K562 (cell line): ENCODE measurements at regions not wholly inside any gene's neighbourhood (a gene's known extent, or its start where the extent isn't known, plus 50 kb on each side); places are given as distances from the start of the nearest gene placed in this dataset.

ENCODE experiments used
- ATAC-seq: fragments of 200-7000 bp; cut with Tn5 transposase; 3 replicates; pipeline ENCODE4 v1.9.1; 2020; ENCODE audit warnings: moderate library complexity
- BruUV-seq: library from RNA; stranded (reverse); fragments of 400-500 nt; replicated peaks from 2 replicates; lab custom pipeline; 2021; lab: Mats Ljungman, UMichigan
- CTCF ChIA-PET: fragments of 300-600 bp; formaldehyde crosslinking; extraction: SDS; loops from one replicate; lab custom pipeline; 2021; ENCODE audit warnings: low intra/inter-chr PET ratio; lab: Yijun Ruan, JAX
- POLR2A ChIA-PET: fragments of 300-600, 350-650 bp; sonication (Branson Sonifier 250); formaldehyde crosslinking; extraction: SDS; loops from one replicate; lab custom pipeline; 2021; ENCODE audit warnings: antibody characterized with exemption, inconsistent platforms; lab: Yijun Ruan, JAX
- DNase-seq, 4 experiments: peaks; one replicate each; pipeline versions ENCODE4 v3.0.0 to v3.0.0-alpha.2; 2011 to 2018; ENCODE audit warnings: low spot score in 3 of 4, mixed read lengths in 3 of 4; ENCODE audit errors: extremely low read depth in 1 of 4
- FAIRE-seq: peaks from 2 replicates; lab custom pipeline; 2011; peaks lifted over from hg19 to GRCh38; lab: Jason Lieb, UNC
- H2AFZ ChIP-seq: 2 replicates; pipeline ENCODE4 v1.6.0; 2011; ENCODE audit warnings: low read depth, low read length, control low read depth, inconsistent platforms
- H3K27ac ChIP-seq: fragments of 200-600 bp; 3 replicates; pipeline ENCODE4 v1.8.0; 2011; ENCODE audit warnings: low read depth, mild to moderate bottlenecking, control low read depth, inconsistent platforms, low read length, moderate library complexity, mixed read lengths; ENCODE audit errors: extremely low read depth
- H3K27me3 ChIP-seq, 2 experiments: fragments of 300-600 bp in 1 of 2; 2 replicates in 1 of 2; 3 replicates in 1 of 2; pipeline versions ENCODE4 v1.6.0 to v1.8.0; 2011; ENCODE audit warnings: inconsistent platforms in 2 of 2, low read length in 2 of 2, mild to moderate bottlenecking in 1 of 2, mixed read lengths in 1 of 2, moderate library complexity in 1 of 2; ENCODE audit not compliant: control insufficient read depth in 2 of 2, insufficient read depth in 2 of 2
- H3K36me3 ChIP-seq: fragments of 300-600 bp; 3 replicates; pipeline ENCODE4 v1.8.0; 2011; ENCODE audit warnings: mild to moderate bottlenecking, low read length, inconsistent platforms; ENCODE audit not compliant: control insufficient read depth, insufficient read depth
- H3K4me1 ChIP-seq, 2 experiments: fragments of 200-600 bp in 1 of 2; replicated peaks in 1 of 2; 2 replicates in 1 of 2; 3 replicates in 1 of 2; pipeline versions ENCODE4 v1.5.1 to v1.8.0; 2011; ENCODE audit warnings: inconsistent platforms in 2 of 2, low read length in 2 of 2, mild to moderate bottlenecking in 1 of 2, mixed read lengths in 1 of 2, moderate library complexity in 1 of 2; ENCODE audit not compliant: control insufficient read depth in 2 of 2, insufficient read depth in 2 of 2
- H3K4me2 ChIP-seq: 2 replicates; pipeline ENCODE4 v1.6.1; 2011; ENCODE audit warnings: low read length, control low read depth, inconsistent platforms, mixed read lengths; ENCODE audit not compliant: insufficient read depth
- H3K4me3 ChIP-seq: fragments of 200-600 bp; sonication (generic), shearing (Covaris generic); 2 replicates; pipeline ENCODE4 v1.5.1; 2016; ENCODE audit warnings: control low read depth, inconsistent platforms
- H3K79me2 ChIP-seq: fragments of 200-600 bp; 3 replicates; pipeline ENCODE4 v1.8.0; 2011; ENCODE audit warnings: low read length, inconsistent platforms; ENCODE audit not compliant: control insufficient read depth, insufficient read depth
- H3K9ac ChIP-seq, 2 experiments: 2 replicates each; pipeline versions ENCODE4 v1.6.0 to v1.6.1; 2011; ENCODE audit warnings: low read depth in 2 of 2, low read length in 2 of 2, control low read depth in 1 of 2, inconsistent platforms in 1 of 2, mild to moderate bottlenecking in 1 of 2, mixed read lengths in 1 of 2; ENCODE audit not compliant: insufficient read depth in 1 of 2
- H3K9me1 ChIP-seq: one replicate; pipeline ENCODE4 v1.6.0; 2011; ENCODE audit warnings: inconsistent platforms, mild to moderate bottlenecking, low read length, moderate library complexity; ENCODE audit not compliant: control insufficient read depth, insufficient read depth
- H3K9me3 ChIP-seq: replicated peaks from 2 replicates; pipeline ENCODE4 v1.5.1; 2011; ENCODE audit warnings: low read depth, low read length, inconsistent platforms; ENCODE audit not compliant: control insufficient read depth, insufficient read depth
- H4K20me1 ChIP-seq: replicated peaks from 2 replicates; pipeline ENCODE4 v1.6.1; 2011; ENCODE audit warnings: low read length, inconsistent platforms, mixed read lengths; ENCODE audit not compliant: control insufficient read depth, insufficient read depth
- ARNT ChIP-seq, 2 experiments: fragments of 450-650 bp; IDR thresholded peaks; 2 replicates each; pipeline ENCODE4 v1.6.1; 2016; ENCODE audit warnings: mild to moderate bottlenecking in 1 of 2
- CUX1 ChIP-seq: fragments of 200-800 bp; sonication (Bioruptor generic); IDR thresholded peaks from 2 replicates; pipeline ENCODE4 v1.6.1; 2016; ENCODE audit warnings: missing genetic modification characterization, missing compliant biosample characterization
- MTA3 ChIP-seq: fragments of 450-650 bp; formaldehyde crosslinking; IDR thresholded peaks from 2 replicates; pipeline ENCODE4 v1.6.1; 2017; ENCODE audit warnings: mild to moderate bottlenecking, borderline replicate concordance
- NR2C1 ChIP-seq, 2 experiments: fragments of 450-650 bp; IDR thresholded peaks; 2 replicates each; pipeline ENCODE4 v1.6.1; 2017; ENCODE audit warnings: mild to moderate bottlenecking in 2 of 2, antibody characterized with exemption in 1 of 2, inconsistent platforms in 1 of 2, missing compliant biosample characterization in 1 of 2, missing genetic modification characterization in 1 of 2
- SMARCA4 ChIP-seq: fragments of 450-650 bp; IDR thresholded peaks from 2 replicates; pipeline ENCODE4 v1.6.1; 2016
- SMC3 ChIP-seq: conservative IDR thresholded peaks from 2 replicates; pipeline ENCODE4 v1.6.1; 2011; ENCODE audit warnings: low read depth, low read length, improper control_type of control experiment; ENCODE audit not compliant: insufficient read depth
- ZNF133 ChIP-seq: fragments of 250-450 bp; sonication (Bioruptor Pico); IDR thresholded peaks from 2 replicates; pipeline ENCODE4 v1.4.0; 2020; ENCODE audit warnings: mild to moderate bottlenecking
- ZNF318 ChIP-seq, 2 experiments: fragments of 450-650 bp; IDR thresholded peaks; 2 replicates each; pipeline ENCODE4 v1.6.1; 2016; ENCODE audit warnings: mild to moderate bottlenecking in 2 of 2, borderline replicate concordance in 1 of 2, low read depth in 1 of 2, moderate library complexity in 1 of 2
- ZNF436 ChIP-seq: fragments of 250-450, 450-650 bp; sonication (Bioruptor Pico); formaldehyde crosslinking; IDR thresholded peaks from 2 replicates; pipeline ENCODE4 v1.7.0; 2020; ENCODE audit warnings: mild to moderate bottlenecking
- ZNF507 ChIP-seq: conservative IDR thresholded peaks from 2 replicates; pipeline ENCODE4 v1.6.1; 2017; ENCODE audit warnings: missing genetic modification characterization, missing compliant biosample characterization
- WGBS: fragments of 100-300 bp; shearing (Covaris generic); methylation state at CpG from one replicate; pipeline ENCODE4 v1.1.6; 2016; ENCODE audit warnings: low coverage, mixed read lengths; ENCODE audit not compliant: insufficient coverage; ENCODE audit errors: missing lambda C conversion rate; 5-methylcytosine and 5-hydroxymethylcytosine counted together
- in situ Hi-C: fragments of 300-500 bp; cut with MboI; formaldehyde crosslinking; loops from 4 replicates; pipeline ENCODE4 v1.15.0; 2018; ENCODE audit warnings: inconsistent platforms, mixed read lengths
- intact Hi-C: fragments of 100-400 bp; cut with micrococcal nuclease; formaldehyde crosslinking; loops from 2 replicates; pipeline ENCODE4 v1.14.2; 2022

- Histone ChIP-seq H3K9me3 (no peaks in the 10 kb centered on the region), H3K27ac (no peak overlapping the region), H3K4me3 (no peak overlapping the region), H4K20me1 (no peaks in the 10 kb centered on the region), H3K4me1 (no peaks in the 10 kb centered on the region), H3K27me3 (no peaks in the 10 kb centered on the region), H3K9me1 (no peaks in the 10 kb centered on the region), H2AFZ (no peak overlapping the region), H3K4me2 (no peak overlapping the region), H3K79me2 (no peaks in the 10 kb centered on the region), H3K36me3 (no peaks in the 10 kb centered on the region), H3K9ac (no peak overlapping the region)
- WGBS = 3% methylated on average over 2 of the region's 2 CpGs
- in situ Hi-C loops = no loop called here
- ChIA-PET POLR2A (no interaction called here), CTCF (no interaction called here)
- DNase-seq = no peak
- FAIRE-seq = no peak
- no TSS peak for BruUV-seq
- intact Hi-C loops = no loop called here
- ATAC-seq = no peak
- TF ChIP-seq ZNF133 (no peak), SMARCA4 (no peak), ARNT (IDR thresholded peaks at IDR 0.05) (no peak), CUX1 (no peak), ZNF436 (no peak), ZNF507 (tag) (no peak), ZNF318 (IDR thresholded peaks at IDR 0.05; ENCODE audit: borderline replicate concordance in 1 of 2, low read depth in 1 of 2) (no peak), MTA3 (no peak), SMC3 (no peak), NR2C1 (IDR thresholded peaks at IDR 0.05) (no peak), NR2C1 (tag; IDR thresholded peaks at IDR 0.05) (no peak)
These were observed 106.0 kb upstream of the NDST4 start for GRCh38 chr4:115219315-115219860.
